IMR-90 (cell line): ENCODE measurements at regions not wholly inside any gene's neighbourhood (a gene's known extent, or its start where the extent isn't known, plus 50 kb on each side); places are given as distances from the start of the nearest gene placed in this dataset.

Experiments used
- ATAC-seq: fragments of 200-7000 bp; cut with Tn5 transposase; 2 replicates; pipeline ENCODE4 v1.9.1; 2020; ENCODE audit warnings: low read depth, mild to moderate bottlenecking, moderate library complexity
- BruUV-seq: library from RNA; stranded (reverse); fragments of 400-500 nt; replicated peaks from 2 replicates; lab custom pipeline; 2021; lab: Mats Ljungman, UMichigan
- CTCF ChIA-PET: fragments of 300-600 bp; formaldehyde crosslinking; extraction: SDS; loops from one replicate; lab custom pipeline; 2021; ENCODE audit warnings: antibody characterized with exemption; lab: Yijun Ruan, JAX
- POLR2A ChIA-PET: fragments of 300-600 bp; sonication (Branson Sonifier 250); formaldehyde crosslinking; loops from one replicate; lab custom pipeline; 2022; ENCODE audit warnings: antibody characterized with exemption; ENCODE audit not compliant: unreplicated experiment; lab: Charles Lee
- DNase-seq: peaks from one replicate; pipeline ENCODE4 v3.0.0; 2013
- H2AFZ ChIP-seq: replicated peaks from 2 replicates; pipeline ENCODE3; 2013; ENCODE audit warnings: low read length, mild to moderate bottlenecking; ENCODE audit not compliant: poor library complexity
- H2AK5ac ChIP-seq: 2 replicates; pipeline ENCODE4 v1.6.1; 2013; ENCODE audit warnings: low read depth, low read length, inconsistent platforms
- H2AK9ac ChIP-seq: replicated peaks from 2 replicates; pipeline ENCODE3; 2013; ENCODE audit warnings: mild to moderate bottlenecking, low read depth, low read length, moderate library complexity; ENCODE audit not compliant: poor library complexity
- H2BK120ac ChIP-seq: 2 replicates; pipeline ENCODE4 v1.6.1; 2013; ENCODE audit warnings: low read depth, low read length, inconsistent platforms
- H2BK15ac ChIP-seq: 3 replicates; pipeline ENCODE4 v1.6.1; 2013; ENCODE audit warnings: low read depth, low read length, inconsistent platforms
- H2BK20ac ChIP-seq: 2 replicates; pipeline ENCODE4 v1.6.1; 2013; ENCODE audit warnings: low read depth, mild to moderate bottlenecking, inconsistent platforms, low read length, moderate library complexity
- H2BK5ac ChIP-seq: 2 replicates; pipeline ENCODE4 v1.6.1; 2013; ENCODE audit warnings: mild to moderate bottlenecking, low read depth, low read length, inconsistent platforms; ENCODE audit not compliant: poor library complexity, severe bottlenecking
- H3K14ac ChIP-seq: replicated peaks from 2 replicates; pipeline ENCODE4 v1.6.1; 2013; ENCODE audit warnings: low read depth, low read length, inconsistent platforms
- H3K18ac ChIP-seq: 2 replicates; pipeline ENCODE4 v1.6.1; 2013; ENCODE audit warnings: low read depth, low read length, control low read depth
- H3K23ac ChIP-seq: 2 replicates; pipeline ENCODE4 v1.6.1; 2013; ENCODE audit warnings: low read depth, low read length, inconsistent platforms
- H3K27ac ChIP-seq: 2 replicates; pipeline ENCODE4 v1.5.1; 2013; ENCODE audit warnings: mild to moderate bottlenecking, control low read depth, low read length; ENCODE audit not compliant: insufficient read depth
- H3K27me3 ChIP-seq: 2 replicates; pipeline ENCODE4 v1.6.1; 2013; ENCODE audit warnings: low read length; ENCODE audit not compliant: control insufficient read depth, insufficient read depth
- H3K36me3 ChIP-seq: 2 replicates; pipeline ENCODE4 v1.6.1; 2013; ENCODE audit warnings: low read length, mixed read lengths; ENCODE audit not compliant: control insufficient read depth, insufficient read depth
- H3K4ac ChIP-seq: 2 replicates; pipeline ENCODE4 v1.6.1; 2013; ENCODE audit warnings: low read depth, low read length, inconsistent platforms
- H3K4me1 ChIP-seq: 2 replicates; pipeline ENCODE4 v1.6.1; 2013; ENCODE audit warnings: low read length, mixed read lengths; ENCODE audit not compliant: control insufficient read depth, insufficient read depth
- H3K4me2 ChIP-seq: 2 replicates; pipeline ENCODE4 v1.6.1; 2013; ENCODE audit warnings: low read depth, mild to moderate bottlenecking, control low read depth, low read length, moderate library complexity
- H3K4me3 ChIP-seq: 2 replicates; pipeline ENCODE4 v1.5.1; 2013; ENCODE audit warnings: low read depth, mild to moderate bottlenecking, control low read depth, low read length, moderate library complexity; ENCODE audit not compliant: insufficient read depth
- H3K56ac ChIP-seq: 2 replicates; pipeline ENCODE4 v1.6.1; 2013; ENCODE audit warnings: low read length, inconsistent platforms; ENCODE audit not compliant: insufficient read depth; ENCODE audit errors: extremely low read depth
- H3K79me1 ChIP-seq, 2 experiments: 2 replicates each; pipeline ENCODE4 v1.6.1; 2013; ENCODE audit warnings: low read length in 2 of 2, inconsistent platforms in 1 of 2, low read depth in 1 of 2
- H3K9ac ChIP-seq: 2 replicates; pipeline ENCODE4 v1.6.1; 2013; ENCODE audit warnings: low read depth, low read length, control low read depth
- H3K9me1 ChIP-seq: 2 replicates; pipeline ENCODE4 v1.6.1; 2013; ENCODE audit warnings: low read length, inconsistent platforms; ENCODE audit not compliant: insufficient read depth
- H3K9me3 ChIP-seq: 2 replicates; pipeline ENCODE4 v1.6.1; 2013; ENCODE audit warnings: low read length; ENCODE audit not compliant: control insufficient read depth, insufficient read depth
- H4K20me1 ChIP-seq: 2 replicates; pipeline ENCODE4 v1.6.1; 2013; ENCODE audit warnings: low read length, inconsistent platforms; ENCODE audit not compliant: insufficient read depth
- H4K5ac ChIP-seq: 2 replicates; pipeline ENCODE4 v1.6.1; 2013; ENCODE audit warnings: mild to moderate bottlenecking, low read depth, low read length, control low read depth
- H4K8ac ChIP-seq, 2 experiments: 2 replicates each; pipeline ENCODE4 v1.6.1; 2013; ENCODE audit warnings: low read depth in 2 of 2, low read length in 2 of 2, control low read depth in 1 of 2, inconsistent platforms in 1 of 2
- H4K91ac ChIP-seq: 2 replicates; pipeline ENCODE4 v1.6.1; 2013; ENCODE audit warnings: low read depth, low read length, inconsistent platforms; ENCODE audit not compliant: insufficient read depth
- CEBPB ChIP-seq: IDR thresholded peaks from 2 replicates; pipeline ENCODE4 v1.6.1; 2012; ENCODE audit warnings: low read depth, low read length, improper control_type of control experiment
- NFE2L2 ChIP-seq: fragments of 150-350 bp; IDR thresholded peaks from 2 replicates; pipeline ENCODE4 v1.6.1; 2016; ENCODE audit warnings: low read depth, mild to moderate bottlenecking, low read length
- RFX5 ChIP-seq: IDR thresholded peaks from 2 replicates; pipeline ENCODE4 v1.8.0; 2012; ENCODE audit warnings: low read depth, mild to moderate bottlenecking, low read length, moderate library complexity
- WGBS, 2 experiments: methylation state at CpG; one replicate each; pipeline versions ENCODE4 v1.1.5 to v1.1.7; 2013; ENCODE audit warnings: missing lambda C conversion rate in 2 of 2; ENCODE audit not compliant: insufficient read length in 1 of 2; ENCODE audit errors: extremely low coverage in 2 of 2; 5-methylcytosine and 5-hydroxymethylcytosine counted together
- dilution Hi-C: fragments of 300-500 bp; cut with HindIII; formaldehyde crosslinking; loops from one replicate; pipeline ENCODE4 v1.14.3; 2018; ENCODE audit warnings: low sequenced_read_pairs; ENCODE audit not compliant: unreplicated experiment
- in situ Hi-C: fragments of 300-500 bp; cut with MboI; formaldehyde crosslinking; loops from 3 replicates; pipeline ENCODE4 v1.14.3; 2019; ENCODE audit warnings: low sequenced_read_pairs, inconsistent platforms, mixed read lengths
- intact Hi-C: fragments of 100-400 bp; cut with micrococcal nuclease; formaldehyde crosslinking; loops from 2 replicates; pipeline ENCODE4 v1.10.0; 2022

- H3K9me3 ChIP-seq: no peaks in the 10 kb centered on the region
- H2BK5ac ChIP-seq: no peak overlapping the region
- ChIA-PET CTCF (interaction anchor here (0.6 kb wide), 1 partner anchor 1626 kb away, joined by 3 read pairs; no protein-coding TSS in a partner anchor), POLR2A (no interaction called here)
- no peak overlapping the region for H3K27ac ChIP-seq
- no peaks in the 10 kb centered on the region for H3K36me3 ChIP-seq
- no peak overlapping the region for H3K18ac ChIP-seq
- no peak overlapping the region for H3K56ac ChIP-seq
- no peak overlapping the region for H3K23ac ChIP-seq
- intact Hi-C loops (no loop called here), dilution Hi-C loops (no loop called here), in situ Hi-C loops (no loop called here)
- H4K8ac ChIP-seq: no peak overlapping the region
- no peaks in the 10 kb centered on the region for H3K79me1 ChIP-seq
- H2BK15ac ChIP-seq: no peak overlapping the region
- no peaks in the 10 kb centered on the region for H3K4me1 ChIP-seq
- no peak overlapping the region for H3K9ac ChIP-seq
- H4K91ac ChIP-seq: no peak overlapping the region
- no peak overlapping the region for H3K4me2 ChIP-seq
- H2AK9ac ChIP-seq: no peak overlapping the region
- no peak overlapping the region for H3K14ac ChIP-seq
- no peaks in the 10 kb centered on the region for H3K9me1 ChIP-seq
- H4K5ac ChIP-seq: no peak overlapping the region
- no peaks in the 10 kb centered on the region for H4K20me1 ChIP-seq
- no peak overlapping the region for H2AFZ ChIP-seq
- BruUV-seq: no TSS peak
- H2BK20ac ChIP-seq: no peak overlapping the region
- H2AK5ac ChIP-seq: no peak overlapping the region
- DNase-seq (no peak), ATAC-seq (no peak)
- no peak for TF ChIP-seq CEBPB
- no peak for TF ChIP-seq NFE2L2
- no peak for TF ChIP-seq RFX5
- no CpG with 5 or more reads among the region's 2 CpGs for WGBS, 2 experiments
- H3K4me3 ChIP-seq: no peak overlapping the region
- H2BK120ac ChIP-seq: no peak overlapping the region
- H3K27me3 ChIP-seq: no peaks in the 10 kb centered on the region
- no peak overlapping the region for H3K4ac ChIP-seq
These were observed 93.4 kb upstream of the EDNRB start for GRCh38 chr13:78012046-78012445.
